HepG2 (cell line): ENCODE measurements at regions not wholly inside any gene's neighbourhood (a gene's known extent, or its start where the extent isn't known, plus 50 kb on each side); places are given as distances from the start of the nearest gene placed in this dataset.
"Not testable (repeated sequence)": the region's sequence is repeated elsewhere in the genome, so short reads cannot be mapped to it uniquely, and the experiment has no call there.

Experiments used
- ATAC-seq: fragments of 200-7000 bp; cut with Tn5 transposase; 3 replicates; pipeline ENCODE4 v1.9.1; 2020; ENCODE audit warnings: mild to moderate bottlenecking, moderate library complexity
- BruUV-seq: library from RNA; stranded (reverse); fragments of 400-500 nt; replicated peaks from 2 replicates; lab custom pipeline; 2021; lab: Mats Ljungman, UMichigan
- CTCF ChIA-PET: fragments of 300-600 bp; formaldehyde crosslinking; extraction: SDS; loops from one replicate; lab custom pipeline; 2021; ENCODE audit warnings: low total read pairs, inconsistent platforms, low intra/inter-chr PET ratio; lab: Yijun Ruan, JAX
- POLR2A ChIA-PET: fragments of 350-600 bp; sonication (Branson Sonifier 250); formaldehyde crosslinking; loops from one replicate; lab custom pipeline; 2020; ENCODE audit warnings: antibody characterized with exemption, inconsistent platforms; lab: Yijun Ruan, JAX
- DNase-seq: peaks from one replicate; pipeline ENCODE4 v3.0.0-alpha.2; 2015; ENCODE audit warnings: low spot score
- FAIRE-seq: peaks from 3 replicates; lab custom pipeline; 2011; peaks lifted over from hg19 to GRCh38; lab: Jason Lieb, UNC
- H2AFZ ChIP-seq: one replicate; pipeline ENCODE4 v1.6.1; 2011; ENCODE audit warnings: low read length, inconsistent platforms
- H3K27ac ChIP-seq: fragments of 300-600 bp; 3 replicates; pipeline ENCODE4 v1.8.0; 2011; ENCODE audit warnings: mixed run types, mild to moderate bottlenecking, mixed read lengths, low read length, inconsistent platforms; ENCODE audit not compliant: insufficient read depth; ENCODE audit errors: extremely low read length
- H3K27me3 ChIP-seq, 2 experiments: fragments of 200-600 bp in 1 of 2; 2 replicates in 1 of 2; 3 replicates in 1 of 2; pipeline versions ENCODE4 v1.6.0 to v1.8.0; 2011; ENCODE audit warnings: low read length in 2 of 2, mild to moderate bottlenecking in 2 of 2, moderate library complexity in 2 of 2, inconsistent platforms in 1 of 2; ENCODE audit not compliant: insufficient read depth in 2 of 2, control insufficient read depth in 1 of 2
- H3K36me3 ChIP-seq, 2 experiments: fragments of 200-600 bp in 1 of 2; replicated peaks in 1 of 2; 2 replicates in 1 of 2; 3 replicates in 1 of 2; pipeline versions ENCODE4 v1.5.1 to v1.8.0; 2011; ENCODE audit warnings: low read length in 2 of 2, inconsistent platforms in 1 of 2; ENCODE audit not compliant: insufficient read depth in 2 of 2, control insufficient read depth in 1 of 2
- H3K4me1 ChIP-seq: 2 replicates; pipeline ENCODE4 v1.5.1; 2012; ENCODE audit warnings: low read length, inconsistent platforms; ENCODE audit not compliant: insufficient read depth
- H3K4me2 ChIP-seq: 2 replicates; pipeline ENCODE4 v1.6.0; 2011; ENCODE audit warnings: low read depth, low read length, inconsistent platforms
- H3K4me3 ChIP-seq, 3 experiments: fragments of 200-600 bp in 1 of 3; sonication (generic), shearing (Covaris generic) in 1 of 3; replicated peaks in 1 of 3; 2 replicates each; pipeline ENCODE4 v1.5.1; 2011 to 2016; ENCODE audit warnings: low read length in 3 of 3, inconsistent platforms in 2 of 3, low read depth in 2 of 3, mild to moderate bottlenecking in 2 of 3, control low read depth in 1 of 3, mixed read lengths in 1 of 3; ENCODE audit not compliant: insufficient read depth in 1 of 3
- H3K79me2 ChIP-seq: one replicate; pipeline ENCODE4 v1.6.1; 2011; ENCODE audit warnings: low read length, inconsistent platforms; ENCODE audit not compliant: insufficient read depth
- H3K9ac ChIP-seq: 2 replicates; pipeline ENCODE4 v1.6.0; 2011; ENCODE audit warnings: mild to moderate bottlenecking, low read depth, low read length, inconsistent platforms; ENCODE audit not compliant: insufficient read depth
- H3K9me3 ChIP-seq: 2 replicates; pipeline ENCODE4 v1.5.1; 2012; ENCODE audit warnings: mild to moderate bottlenecking, low read length
- H4K20me1 ChIP-seq: 2 replicates; pipeline ENCODE4 v1.6.0; 2011; ENCODE audit warnings: inconsistent platforms, mild to moderate bottlenecking, low read length, moderate library complexity; ENCODE audit not compliant: insufficient read depth
- CHD4 ChIP-seq: fragments of 200-600 bp; sonication (generic); IDR thresholded peaks from 2 replicates; pipeline ENCODE4 v1.7.0; 2017; ENCODE audit warnings: mild to moderate bottlenecking, low read length, borderline replicate concordance
- ZBTB25 ChIP-seq: IDR thresholded peaks from 2 replicates; pipeline ENCODE4 v1.6.1; 2018; ENCODE audit warnings: missing genetic modification reagents
- WGBS: methylation state at CpG from one replicate; pipeline ENCODE4 v1.1.6; 2017; ENCODE audit warnings: low lambda C conversion rate; 5-methylcytosine and 5-hydroxymethylcytosine counted together
- in situ Hi-C: cut with HindIII; loops from 2 replicates; pipeline ENCODE4 v1.10.0; 2017; ENCODE audit warnings: low pct_unique_long_range_greater_than_20kb; ENCODE audit not compliant: extremely low pct_ligation_motif_present
- intact Hi-C: fragments of 100-400 bp; cut with micrococcal nuclease; formaldehyde crosslinking; loops from one replicate; pipeline ENCODE4 v1.10.0; 2022; ENCODE audit not compliant: unreplicated experiment

DNA sequence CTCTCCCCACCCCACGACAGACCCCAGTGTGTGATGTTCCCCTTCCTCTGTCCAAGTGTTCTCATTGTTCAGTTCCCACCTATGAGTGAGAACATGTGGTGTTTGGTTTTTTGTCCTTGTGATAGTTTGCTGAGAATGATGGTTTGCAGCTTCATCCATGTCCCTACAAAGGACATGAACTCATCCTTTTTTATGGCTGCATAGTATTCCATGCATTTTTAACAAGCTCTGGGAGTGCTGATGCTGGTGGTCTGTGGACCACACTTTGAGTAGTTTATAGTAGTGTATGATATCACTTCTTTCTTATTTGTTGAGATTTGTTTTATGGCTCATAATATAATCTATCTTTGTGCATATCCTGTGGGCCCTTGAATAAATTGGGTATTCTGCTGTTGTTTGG, 706.2 kb downstream of the GLUD2 start:
- H3K36me3 ChIP-seq, H3K4me3 ChIP-seq, POLR2A ChIA-PET, ATAC-seq, FAIRE-seq, H3K27ac ChIP-seq, DNase-seq, H2AFZ ChIP-seq, in situ Hi-C loops, H3K4me2 ChIP-seq, H3K4me1 ChIP-seq, H3K9me3 ChIP-seq, H3K27me3 ChIP-seq, BruUV-seq, intact Hi-C loops, H3K9ac ChIP-seq, H3K79me2 ChIP-seq, H4K20me1 ChIP-seq, CTCF ChIA-PET: not testable (repeated sequence)
- 0% methylated on average over 1 of the region's 1 CpG for WGBS

DNA sequence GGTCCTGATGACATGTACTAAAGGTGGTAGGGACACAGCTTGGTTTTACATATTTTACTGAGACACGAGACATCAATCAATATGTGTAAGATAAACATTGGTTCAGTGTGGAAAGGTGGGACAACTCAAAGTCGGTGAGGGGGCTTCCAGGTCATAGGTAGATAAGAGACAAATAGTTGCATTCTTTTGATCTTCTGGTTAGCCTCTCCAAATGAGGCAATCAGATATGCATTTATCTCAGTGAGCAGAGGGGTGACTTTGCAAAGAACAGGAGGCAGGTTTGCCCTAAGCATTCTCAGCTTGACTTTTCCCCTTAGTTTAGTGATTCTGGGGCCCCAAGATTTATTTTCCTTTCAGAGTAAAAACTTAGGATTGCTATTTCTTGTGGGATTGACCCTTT, 706.9 kb downstream of the GLUD2 start:
- intact Hi-C loops (no loop called here), in situ Hi-C loops (no loop called here)
- WGBS = 0% methylated on average over 2 of the region's 2 CpGs
- Histone ChIP-seq H4K20me1 (no peaks in the 10 kb centered on the region), H3K4me2 (no peak overlapping the region), H2AFZ (no peak overlapping the region), H3K4me3 (no peak overlapping the region), H3K27me3 (no peaks in the 10 kb centered on the region), H3K79me2 (no peaks in the 10 kb centered on the region), H3K4me1 (no peaks in the 10 kb centered on the region), H3K9ac (no peak overlapping the region), H3K36me3 (no peaks in the 10 kb centered on the region), H3K27ac (no peak overlapping the region), H3K9me3 (no peaks in the 10 kb centered on the region; the same call in 1 of the 2 replicates)
- CTCF ChIA-PET = no interaction called here
- ATAC-seq = no peak
- POLR2A ChIA-PET = no interaction called here
- no peak for FAIRE-seq
- no peak for DNase-seq
- no TSS peak for BruUV-seq
- TF ChIP-seq CHD4 = no peak
- TF ChIP-seq ZBTB25 (CRISPR knock-in tag) = no peak
